Mammary epithelial cell (primary cell): ENCODE measurements at regions not wholly inside any gene's neighbourhood (a gene's known extent, or its start where the extent isn't known, plus 50 kb on each side); places are given as distances from the start of the nearest gene placed in this dataset.
"Not testable (repeated sequence)": the region's sequence is repeated elsewhere in the genome, so short reads cannot be mapped to it uniquely, and the experiment has no call there.

Experiments
- CTCF ChIP-seq, 2 donors: IDR thresholded peaks in 1 of 2; conservative IDR thresholded peaks in 1 of 2; 2 replicates each; pipeline ENCODE4 v1.5.1; 2011 to 2012; ENCODE audit warnings: inconsistent platforms in 2 of 2, low read length in 2 of 2, mild to moderate bottlenecking in 2 of 2, control low read depth in 1 of 2, low read depth in 1 of 2; ENCODE audit not compliant: insufficient read depth in 1 of 2; ENCODE audit errors: extremely low read depth in 1 of 2
- EZH2 ChIP-seq: IDR thresholded peaks from 2 replicates; pipeline ENCODE4 v1.6.1; 2012; ENCODE audit warnings: low read length, inconsistent platforms, borderline replicate concordance

- TF ChIP-seq CTCF (conservative IDR thresholded peaks at IDR 0.05 in 1 of 2, IDR thresholded peaks at IDR 0.05 in 1 of 2; ENCODE audit: extremely low read depth in 1 of 2, insufficient read depth in 1 of 2, low read depth in 1 of 2, low read length in 2 of 2), result peak; percentile 59 to 75
- not testable (repeated sequence) for TF ChIP-seq EZH2
These were observed 234.4 kb upstream of the FRG2C start for GRCh38 chr3:75429561-75430220.
